HG03571 (cell line): ENCODE measurements at regions not wholly inside any gene's neighbourhood (a gene's known extent, or its start where the extent isn't known, plus 50 kb on each side); places are given as distances from the start of the nearest gene placed in this dataset.
A peak's percentile ranks its signal among the peaks of the same experiment; 100 is the strongest.

ENCODE experiments used
- ATAC-seq: cut with Tn5 transposase; IDR thresholded peaks from one replicate; pipeline ENCODE4 v1.9.1; 2021; ENCODE audit not compliant: unreplicated experiment

DNA sequence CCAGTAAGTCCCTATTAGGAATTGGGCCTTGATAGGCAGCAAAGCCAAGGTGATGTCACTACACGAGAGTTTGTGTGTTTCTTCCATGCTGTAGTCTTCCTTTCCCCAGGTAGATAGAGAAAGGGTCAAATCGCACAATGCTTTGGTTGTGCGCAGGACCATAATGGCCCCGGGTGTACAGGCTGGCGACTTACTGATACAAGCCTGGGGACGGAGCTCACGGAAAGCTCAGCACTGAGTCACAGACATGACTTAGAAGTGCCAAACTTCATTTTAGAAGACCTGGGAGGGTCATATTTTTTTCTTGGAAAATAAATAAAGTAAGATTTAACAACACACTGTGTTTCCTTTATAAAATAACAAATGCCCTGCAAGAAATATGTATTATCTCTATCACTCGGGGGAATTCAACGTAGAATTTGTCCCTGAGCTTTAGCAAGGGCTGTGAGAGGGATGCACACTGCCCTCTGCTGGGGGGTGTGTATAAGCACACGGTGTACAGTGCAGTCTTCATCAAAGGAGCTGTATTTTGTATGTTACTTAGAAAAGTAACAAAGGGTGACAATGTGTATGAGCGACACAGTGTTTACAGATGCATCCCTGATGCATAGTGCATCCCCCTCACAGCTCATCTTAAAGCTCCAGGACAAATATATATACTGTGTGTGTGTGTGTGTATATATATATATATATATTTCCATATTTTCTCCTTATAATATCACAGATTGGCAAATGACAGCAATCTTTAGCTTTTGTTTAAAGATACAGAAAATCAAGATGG lies 254.5 kb upstream of the VEGFC start:
- ATAC-seq: peak; percentile 90

DNA sequence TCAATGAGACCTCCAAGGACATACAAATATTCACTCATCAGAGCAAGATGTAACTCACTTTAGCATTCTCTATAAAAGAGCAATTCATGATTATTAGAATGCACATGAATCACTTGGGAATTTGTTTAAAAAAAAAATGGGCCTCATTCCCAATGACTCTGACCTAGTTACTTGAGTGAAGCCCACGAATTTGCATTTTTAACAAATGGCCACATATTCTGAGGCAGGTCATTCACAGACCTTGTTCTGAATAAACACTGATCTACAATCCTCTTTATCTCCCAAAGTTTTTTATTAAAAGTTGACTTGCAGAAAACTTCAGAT lies 255.1 kb upstream of the VEGFC start:
- ATAC-seq: no peak

DNA sequence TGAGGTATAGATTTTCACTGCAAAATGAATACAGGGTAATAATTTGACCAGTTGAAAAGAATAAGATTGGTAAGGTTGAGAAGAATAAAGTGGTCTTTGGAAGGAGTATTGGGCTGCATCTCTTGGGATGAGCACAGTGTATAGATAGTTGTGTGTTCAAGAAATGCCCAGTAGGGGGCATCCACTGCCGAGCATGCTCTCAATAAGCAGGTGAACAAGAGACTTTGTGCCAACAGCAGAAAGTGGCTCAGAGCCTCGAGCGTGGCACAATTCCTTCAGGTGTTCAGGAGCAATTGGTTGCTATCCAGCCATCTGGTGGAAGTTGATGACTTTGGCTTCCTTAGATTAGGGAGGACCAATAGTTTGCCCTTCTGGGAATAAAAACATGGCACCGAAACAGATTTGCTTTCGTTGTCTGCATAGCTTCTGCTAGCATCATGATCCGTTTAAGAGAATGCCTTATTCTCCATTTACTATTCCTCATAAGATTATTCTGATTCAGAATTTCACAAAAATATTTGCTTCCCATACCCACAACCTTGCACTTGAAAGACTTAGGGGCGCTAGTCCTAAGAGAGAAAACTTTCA lies 258.1 kb upstream of the NEIL3 start:
- ATAC-seq: peak; percentile 72

DNA sequence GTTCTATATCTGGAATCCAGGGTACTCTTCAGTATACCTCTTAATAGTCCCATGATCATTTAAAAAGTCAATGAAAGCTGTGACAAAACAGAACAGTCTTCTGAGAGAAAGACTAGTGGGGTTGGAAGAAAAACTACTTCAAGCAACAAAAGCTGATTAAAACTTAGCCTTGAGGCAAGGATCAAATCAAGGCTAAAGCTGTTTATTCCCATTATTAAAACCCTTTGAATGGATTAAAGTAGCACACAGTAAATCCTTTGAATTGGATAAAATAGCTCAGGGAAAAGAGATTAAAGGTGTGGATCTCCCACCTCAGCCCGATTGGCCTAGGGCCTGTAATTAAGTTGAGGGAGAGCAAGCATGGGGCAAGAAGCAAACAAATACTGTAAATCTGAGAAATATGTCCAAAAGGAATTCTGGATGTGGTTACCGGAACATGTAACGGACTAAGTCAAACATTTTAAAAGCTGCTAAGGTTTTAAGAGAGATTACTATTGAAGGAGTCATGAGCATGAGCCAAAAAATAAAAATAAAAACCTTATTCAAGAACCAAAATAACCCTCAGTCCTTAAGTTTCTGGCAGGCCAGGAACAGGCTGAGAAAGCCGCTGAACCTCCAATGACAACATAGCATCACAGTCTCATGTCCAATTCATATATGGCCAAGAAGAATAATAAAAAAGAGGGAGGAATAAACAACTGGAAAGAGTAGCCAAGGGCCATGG lies 257.3 kb upstream of the NEIL3 start:
- no peak for ATAC-seq

DNA sequence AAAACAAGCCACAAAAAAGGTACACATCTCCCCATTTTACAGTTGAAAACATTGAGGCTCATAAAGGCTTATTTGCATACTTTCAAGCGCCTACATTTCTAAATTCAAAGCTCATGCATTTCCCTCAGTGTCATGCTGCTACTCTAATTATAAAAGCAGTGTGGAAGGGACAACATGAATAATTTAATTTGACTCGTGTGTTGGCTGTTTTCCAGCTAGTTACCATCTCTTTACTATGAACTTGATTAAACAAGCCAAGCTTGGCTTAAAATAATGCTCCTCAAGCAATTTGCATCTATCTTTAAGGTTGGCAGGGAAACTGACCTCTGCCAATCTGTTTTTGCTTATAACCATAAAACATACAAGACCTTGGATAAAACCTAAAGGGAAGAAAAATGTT lies 252.5 kb upstream of the NEIL3 start:
- no peak for ATAC-seq

DNA sequence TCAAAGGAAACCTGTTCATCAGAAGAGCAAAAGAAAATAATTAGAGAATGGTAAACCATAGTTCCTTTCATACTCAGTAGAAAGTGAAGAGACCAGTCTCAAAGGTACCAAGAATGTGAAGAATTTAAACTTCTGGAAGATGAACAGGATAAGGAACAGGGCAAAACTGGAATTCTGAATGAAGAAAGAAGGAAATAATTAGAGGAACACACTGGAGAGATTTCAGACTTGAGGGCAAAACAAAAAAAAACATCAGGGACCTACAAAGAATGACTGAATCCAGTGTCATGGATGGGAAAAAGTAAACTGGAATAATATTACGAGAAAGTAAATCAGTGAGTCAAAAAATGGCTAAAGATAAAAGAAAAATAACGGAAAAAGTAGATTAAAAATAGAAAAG lies 245.6 kb upstream of the NEIL3 start:
- no peak for ATAC-seq

DNA sequence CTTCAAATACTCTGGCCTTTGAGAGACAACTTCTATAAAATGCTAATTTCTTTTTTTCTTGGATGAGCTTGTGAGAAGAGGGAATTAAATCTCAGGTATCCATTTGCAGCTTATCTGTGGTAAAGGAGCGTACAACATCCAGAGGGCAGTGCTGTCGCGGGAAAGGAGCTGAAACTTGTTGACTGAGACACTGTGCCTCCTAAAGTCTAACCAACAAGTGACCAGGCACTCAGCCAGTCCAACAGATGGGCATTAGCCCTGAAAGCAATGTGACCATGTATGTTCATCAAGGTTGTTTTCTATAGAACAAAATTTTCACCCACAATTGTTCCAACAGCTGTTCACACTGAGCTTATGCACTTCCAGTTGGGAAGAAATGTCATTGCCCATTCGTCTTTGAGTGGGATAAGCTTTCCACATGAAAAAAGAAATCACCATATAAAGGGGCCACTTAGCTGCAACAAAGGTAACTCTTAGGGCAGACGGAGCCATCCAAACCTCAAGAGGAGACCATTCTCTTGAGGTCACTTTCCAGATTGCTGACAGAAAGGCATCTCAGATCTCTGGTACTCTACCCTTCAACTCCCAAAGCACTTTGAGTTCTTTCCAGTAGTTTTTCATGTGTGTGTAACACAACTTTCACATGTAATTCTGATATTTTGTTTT lies 244.8 kb upstream of the NEIL3 start:
- ATAC-seq: no peak

DNA sequence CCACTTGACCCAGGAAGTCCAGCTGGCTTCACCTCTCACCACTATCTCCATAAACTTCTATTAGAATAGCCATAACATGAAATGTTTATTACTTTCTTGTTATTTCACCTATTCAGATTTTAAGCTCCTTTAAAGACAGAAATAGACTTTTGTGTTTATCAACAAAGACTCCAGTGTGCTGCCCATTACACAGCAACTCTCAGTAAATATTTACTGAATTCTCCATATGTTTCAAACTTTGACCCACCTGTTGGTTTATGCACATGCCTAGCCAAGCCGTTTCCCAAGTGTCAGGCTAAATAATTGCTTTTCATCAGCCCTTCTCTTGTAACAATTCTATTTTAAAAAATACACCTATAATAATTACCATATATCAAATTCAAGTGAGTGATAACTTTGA lies 242.9 kb upstream of the NEIL3 start:
- no peak for ATAC-seq

DNA sequence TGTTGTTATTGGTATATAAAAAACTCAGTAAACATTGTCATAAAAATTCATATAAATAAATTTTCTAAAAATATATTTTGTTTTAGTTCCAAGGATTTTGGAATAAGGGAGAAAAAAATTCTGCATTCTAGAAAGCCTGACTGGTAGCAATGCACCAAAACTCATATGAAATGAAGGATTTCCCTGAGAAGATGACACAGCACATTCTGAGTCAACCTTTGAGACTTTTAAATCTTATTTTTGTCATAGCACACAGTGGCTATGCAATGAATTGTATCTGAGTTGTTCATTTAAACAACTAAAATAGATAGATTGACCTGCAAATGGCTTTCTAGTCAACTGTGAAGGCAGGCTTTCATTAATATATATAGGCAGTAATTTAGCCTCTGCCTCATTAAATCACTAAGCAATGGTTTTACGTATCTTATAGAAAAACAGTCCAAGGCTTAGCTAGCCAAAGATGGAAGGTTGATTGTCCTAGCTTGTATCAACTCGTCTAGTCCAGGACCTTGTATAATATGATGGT lies 239.1 kb upstream of the NEIL3 start:
- no peak for ATAC-seq

DNA sequence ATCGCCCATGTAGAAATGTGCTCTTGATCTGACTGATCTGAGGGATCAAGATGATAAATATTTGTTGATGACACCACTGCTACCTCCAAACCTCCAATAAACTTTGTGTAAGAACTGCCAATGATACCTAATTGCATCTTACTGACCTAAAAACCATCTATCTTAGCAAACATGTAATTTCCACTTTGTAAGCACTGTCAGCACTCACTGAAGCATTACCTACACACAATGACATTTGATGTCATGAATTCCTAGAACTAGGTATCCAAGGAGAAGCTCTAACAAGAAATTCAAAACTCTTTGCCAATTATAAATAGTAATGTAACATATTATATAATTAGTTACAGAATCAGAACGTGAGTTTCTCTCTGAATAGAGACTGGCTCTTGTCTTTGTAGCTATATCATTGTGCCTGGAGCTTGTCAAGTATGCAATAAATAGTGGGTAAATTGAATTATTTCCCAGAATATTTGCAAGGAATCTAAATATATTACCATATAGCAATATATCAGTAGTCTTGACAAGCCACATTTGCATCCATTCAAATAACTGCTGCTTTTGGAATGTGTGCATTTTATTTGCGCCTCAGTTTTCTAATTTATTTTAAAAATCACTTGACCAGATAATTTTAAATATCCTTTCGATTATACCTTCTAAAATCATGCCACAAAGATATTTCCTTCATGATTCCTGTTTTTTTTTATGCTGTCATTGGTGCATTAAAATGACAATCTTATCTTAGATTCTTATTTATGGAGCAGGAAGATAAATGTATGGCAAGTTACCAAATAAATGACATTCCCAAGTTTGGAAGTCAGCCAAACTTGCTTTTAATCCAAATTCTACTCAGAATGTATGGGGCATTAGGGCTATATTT lies 232.3 kb upstream of the NEIL3 start:
- ATAC-seq: no peak

DNA sequence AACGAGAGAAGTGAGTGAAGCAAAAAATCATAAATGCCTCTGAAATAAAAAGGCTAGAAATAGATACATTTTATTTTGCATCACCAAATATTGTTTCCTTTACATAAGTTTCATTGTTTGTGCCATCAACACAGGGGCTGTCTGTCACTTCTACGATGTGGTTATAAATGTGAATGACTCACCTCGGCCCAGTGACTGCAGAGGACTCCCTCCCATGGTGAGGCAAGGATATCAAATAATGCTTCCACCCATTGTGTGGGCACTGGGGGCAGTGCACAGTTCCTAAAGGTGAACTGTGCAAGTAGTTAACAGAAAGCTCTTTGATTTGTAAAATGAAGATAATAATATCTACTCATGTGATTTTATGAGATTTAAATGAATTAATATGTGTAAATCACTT lies 230.3 kb upstream of the NEIL3 start:
- no peak for ATAC-seq

DNA sequence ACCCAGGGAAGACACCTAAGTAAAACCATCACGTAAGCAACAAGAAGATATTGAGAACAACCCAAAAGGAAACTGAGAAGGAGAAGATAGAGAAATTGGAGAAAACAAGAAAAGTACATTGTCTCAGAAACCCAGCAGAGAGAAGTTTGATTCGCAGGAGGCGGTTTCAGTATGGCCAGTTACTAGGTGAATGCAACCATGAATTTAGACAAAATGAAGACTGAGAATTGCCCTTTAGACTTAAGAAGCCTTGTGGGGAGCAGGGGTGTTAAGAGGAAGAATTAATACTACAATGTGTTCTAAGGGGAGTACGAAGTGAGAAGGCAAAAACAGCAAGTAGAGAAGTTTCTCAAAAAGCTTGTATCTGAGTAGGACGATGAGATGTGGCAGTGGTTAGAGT lies 229.3 kb upstream of the NEIL3 start:
- no peak for ATAC-seq

DNA sequence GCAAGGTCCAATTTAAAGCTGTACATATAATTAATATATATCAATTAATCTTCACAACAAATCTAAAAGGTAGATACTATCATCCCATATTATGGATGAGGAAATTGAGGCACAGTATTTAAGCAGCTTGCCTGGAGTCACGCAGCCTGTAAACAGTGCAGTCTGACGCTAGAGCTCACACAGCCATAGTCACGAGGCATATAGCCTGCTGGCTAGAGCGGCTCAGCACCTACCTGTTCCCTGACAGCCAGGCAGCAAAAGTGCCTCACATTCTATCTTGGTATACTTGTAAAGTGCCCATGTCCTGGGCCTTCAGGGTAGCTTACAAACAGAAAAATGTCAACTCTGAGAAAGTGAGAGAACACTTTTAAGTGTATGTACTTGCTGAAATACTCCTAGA lies 222.6 kb upstream of the NEIL3 start:
- no peak for ATAC-seq

DNA sequence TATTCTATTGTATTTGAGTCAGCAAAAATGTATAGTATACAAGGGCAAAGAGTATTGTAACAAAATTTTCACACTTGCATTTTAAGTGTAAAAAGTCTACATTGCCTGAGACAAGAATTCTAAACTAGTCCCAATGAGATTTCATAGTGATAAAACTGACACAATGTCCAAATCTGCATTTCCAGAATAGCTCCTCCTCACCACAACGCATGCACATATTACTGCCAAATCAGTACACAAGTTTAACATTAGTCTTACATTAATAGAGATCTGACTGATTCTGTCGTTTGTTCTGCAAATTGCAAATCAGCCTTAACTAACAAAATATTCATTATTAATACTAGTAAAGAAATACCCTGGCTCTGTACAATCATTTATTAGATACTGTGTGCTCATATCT lies 222.2 kb upstream of the NEIL3 start:
- no peak for ATAC-seq

DNA sequence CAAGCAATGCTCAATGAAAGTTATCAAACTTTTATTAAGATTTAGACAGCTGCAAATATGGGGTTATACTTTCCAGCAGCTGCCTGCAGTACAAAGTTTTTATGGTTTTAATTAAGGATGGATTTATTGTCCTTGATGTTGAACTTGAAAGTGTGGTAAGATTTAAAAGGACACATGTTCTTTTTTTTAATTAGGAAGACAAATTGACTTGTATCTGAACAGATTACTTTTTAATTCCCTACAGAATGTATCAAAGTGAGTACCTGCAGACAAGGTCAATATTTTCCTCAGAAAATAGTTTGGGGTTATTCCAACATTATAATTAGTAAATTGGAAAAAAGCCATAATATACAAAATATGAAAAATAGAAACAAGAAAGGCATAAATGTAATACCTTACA lies 218.2 kb upstream of the NEIL3 start:
- ATAC-seq: no peak

DNA sequence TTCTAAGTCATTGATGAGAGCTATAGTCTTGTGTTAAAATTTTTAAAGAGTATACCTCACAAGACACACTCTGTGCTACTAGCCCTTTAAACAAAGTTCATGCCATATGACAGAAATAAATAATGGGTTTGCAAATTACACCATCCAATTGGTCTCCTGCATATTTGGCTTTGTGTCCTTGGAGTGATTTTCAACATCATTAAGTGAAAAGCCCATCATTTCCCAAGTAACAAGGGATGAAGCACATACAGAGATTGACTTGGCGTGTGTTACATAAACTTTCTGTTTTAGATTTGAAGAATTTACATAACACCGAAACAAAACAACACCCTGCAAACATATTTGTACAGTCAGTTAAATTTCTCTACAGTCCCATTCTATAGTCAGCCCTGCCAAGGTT lies 216.9 kb upstream of the NEIL3 start:
- no peak for ATAC-seq

DNA sequence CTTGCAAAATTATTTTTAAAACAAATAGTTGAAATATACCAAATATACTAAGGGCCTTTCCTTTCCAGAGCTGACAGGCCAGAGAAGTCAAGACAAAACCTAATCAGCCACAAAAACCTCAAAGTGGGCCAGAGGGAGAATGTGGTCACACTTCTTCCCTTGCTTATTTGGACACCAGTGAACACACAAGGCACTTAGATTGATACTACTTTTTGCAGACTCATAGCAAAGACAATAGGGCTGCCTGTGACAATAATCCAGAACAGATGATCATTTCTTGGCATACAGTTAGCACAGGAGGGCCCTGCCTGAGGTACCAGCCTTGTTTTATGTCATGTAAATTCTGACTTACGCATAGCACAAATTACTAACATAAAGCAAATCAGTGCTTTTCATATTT lies 215.7 kb upstream of the NEIL3 start:
- ATAC-seq: no peak

DNA sequence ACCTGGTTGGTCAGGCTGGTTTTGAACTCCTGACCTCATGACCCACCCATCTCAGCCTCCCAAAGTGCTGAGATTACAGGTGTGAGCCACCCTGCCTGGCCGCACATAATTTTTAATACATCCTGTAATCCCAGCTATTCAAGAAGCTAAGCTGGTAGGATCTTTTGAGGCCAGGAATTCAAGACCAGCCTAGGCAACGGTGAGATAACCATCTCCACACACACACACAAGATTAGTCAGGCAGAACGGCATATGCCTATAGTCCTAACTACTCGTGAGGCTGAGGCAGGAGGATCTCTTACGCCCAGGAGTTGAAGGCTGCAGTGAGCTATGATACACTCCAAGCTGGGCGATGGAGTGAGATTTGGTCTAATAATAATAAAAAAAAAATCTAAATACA lies 212.4 kb upstream of the NEIL3 start:
- no peak for ATAC-seq

DNA sequence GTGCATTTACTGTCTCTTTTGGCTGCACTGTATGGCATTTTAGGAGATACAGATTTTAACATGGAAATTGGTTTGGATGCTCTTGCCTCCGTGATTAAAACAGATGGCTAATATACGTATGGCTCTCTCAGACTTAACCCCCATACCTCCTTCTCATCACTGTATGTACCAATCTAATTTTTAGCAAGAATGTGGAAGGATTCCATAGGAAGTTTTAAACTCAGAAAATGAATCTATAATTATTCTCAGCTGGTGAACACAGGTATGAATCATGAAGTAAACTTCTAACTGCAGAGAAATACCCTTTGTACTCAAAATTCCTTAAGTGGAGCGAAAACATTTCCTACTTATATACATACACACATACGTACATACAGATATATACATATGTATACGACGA lies 210.5 kb upstream of the NEIL3 start:
- no peak for ATAC-seq

DNA sequence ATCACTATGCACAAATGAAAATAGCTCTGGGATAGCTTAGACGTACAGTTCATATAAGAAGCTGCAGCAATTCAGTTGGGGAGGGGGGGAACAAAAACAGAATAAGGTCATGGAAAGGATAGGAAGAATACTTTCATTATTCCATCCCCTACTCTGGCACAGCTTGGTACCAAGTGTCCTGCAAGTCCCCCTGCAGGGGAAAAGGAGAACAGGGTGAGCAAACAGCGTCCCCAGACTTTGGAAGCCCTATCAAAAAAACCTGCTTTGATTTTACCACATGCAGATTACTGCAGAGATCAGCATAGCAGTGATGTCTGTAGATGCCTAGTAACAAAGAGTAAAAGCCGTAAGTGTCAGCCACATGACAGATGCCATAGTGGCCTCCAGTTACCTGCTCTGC lies 209.4 kb upstream of the NEIL3 start:
- no peak for ATAC-seq

DNA sequence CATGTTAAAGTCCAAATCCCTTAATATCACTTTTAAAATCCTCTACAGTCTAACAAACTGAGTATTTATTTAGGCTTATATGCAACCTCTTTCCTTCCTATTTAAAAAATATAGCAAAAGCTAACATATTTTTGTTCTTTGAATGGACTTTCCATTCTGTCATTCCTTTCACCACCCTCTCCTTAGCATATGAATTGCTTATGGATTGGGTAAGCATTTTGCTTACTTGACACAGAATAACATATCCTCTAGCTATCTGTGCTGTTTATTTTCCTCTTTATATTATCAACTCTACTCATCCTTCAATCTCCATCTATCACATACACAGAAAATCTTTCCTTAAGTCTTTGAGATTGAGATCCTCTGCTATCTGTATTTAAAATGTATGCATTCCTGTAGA lies 206.1 kb upstream of the NEIL3 start:
- no peak for ATAC-seq
